Uterus (tissue), 3 donors: ENCODE measurements at regions not wholly inside any gene's neighbourhood (a gene's known extent, or its start where the extent isn't known, plus 50 kb on each side); places are given as distances from the start of the nearest gene placed in this dataset.

Experiments
- DNase-seq, 2 donors: peaks; one replicate each; pipeline ENCODE4 v3.0.0-alpha.2; 2019 to 2020
- H3K27ac ChIP-seq, 2 donors: fragments of 200-600 bp; sonication (generic); 1 replicate in 1 of 2; 2 replicates in 1 of 2; pipeline ENCODE4 v1.5.1; 2016 to 2018
- H3K27me3 ChIP-seq, 2 donors: fragments of 200-600 bp; sonication (generic); one replicate each; pipeline ENCODE4 v1.5.1; 2018 to 2019; ENCODE audit warnings: control low read depth in 1 of 2
- H3K36me3 ChIP-seq, 2 donors: fragments of 200-600 bp; sonication (generic); one replicate each; pipeline ENCODE4 v1.5.1; 2019; ENCODE audit warnings: control low read depth in 1 of 2
- H3K4me1 ChIP-seq, 2 donors: fragments of 200-600 bp; sonication (generic); one replicate each; pipeline ENCODE4 v1.5.1; 2018 to 2019; ENCODE audit warnings: control low read depth in 1 of 2
- H3K4me3 ChIP-seq, 2 donors: fragments of 200-600 bp; sonication (generic); 1 replicate in 1 of 2; 2 replicates in 1 of 2; pipeline ENCODE4 v1.5.1; 2018 to 2019; ENCODE audit warnings: mild to moderate bottlenecking in 1 of 2
- H3K9me3 ChIP-seq, 2 donors: fragments of 200-600 bp; sonication (generic); one replicate each; pipeline ENCODE4 v1.5.1; 2019; ENCODE audit warnings: control low read depth in 1 of 2
- POLR2A ChIP-seq, 2 donors: fragments of 450-650 bp; IDR thresholded peaks; one replicate each; pipeline ENCODE4 v1.6.1; 2016; ENCODE audit warnings: antibody characterized with exemption in 2 of 2, mild to moderate bottlenecking in 1 of 2, moderate library complexity in 1 of 2
- intact Hi-C: fragments of 100-400 bp; cut with DNase I; formaldehyde crosslinking; loops from one replicate; pipeline ENCODE4 v1.15.1; 2023; ENCODE audit warnings: low total_unique reads
- TF ChIP-seq, protein P1 (sequence below), 4 experiments: fragments of 200-600 bp in 2 of 4; fragments of 450-650 bp in 2 of 4; sonication (generic) in 2 of 4; IDR thresholded peaks; one replicate each; pipeline ENCODE4 v1.5.1; 2016 to 2019; ENCODE audit warnings: antibody characterized with exemption in 4 of 4, mild to moderate bottlenecking in 2 of 4, moderate library complexity in 1 of 4
- donor health status: DM: yes; HTN: yes; CAD: no.

DNA sequence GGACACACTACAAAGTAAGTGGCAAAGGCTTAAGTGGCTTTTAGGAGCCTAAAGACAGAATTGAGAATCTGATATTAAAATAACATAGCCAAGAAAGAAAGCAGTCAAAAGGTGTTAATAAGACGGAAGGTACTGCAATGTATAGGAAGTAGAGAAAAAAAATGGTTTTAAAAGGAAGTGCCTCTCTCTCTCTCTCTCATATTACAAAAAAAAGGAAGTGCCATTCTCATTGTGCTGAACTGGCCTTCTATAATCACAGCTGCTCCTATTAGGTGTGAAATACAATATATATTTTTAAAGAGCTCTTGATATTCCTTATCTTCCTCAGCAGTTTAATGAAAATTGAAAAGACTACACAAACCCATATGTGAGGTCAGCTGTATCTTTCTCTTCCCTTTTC, 199.4 kb upstream of the NPVF start:
- Histone ChIP-seq H3K27me3 (no peaks in the 10 kb centered on the region), H3K4me3 (no peak overlapping the region), H3K4me1 (peaks cover 0 to 11% of the 10 kb centered on the region in 2 donors), H3K27ac (no peak overlapping the region), H3K9me3 (no peaks in the 10 kb centered on the region), H3K36me3 (no peaks in the 10 kb centered on the region)
- intact Hi-C loops: no loop called here
- TF ChIP-seq, protein P1, sequence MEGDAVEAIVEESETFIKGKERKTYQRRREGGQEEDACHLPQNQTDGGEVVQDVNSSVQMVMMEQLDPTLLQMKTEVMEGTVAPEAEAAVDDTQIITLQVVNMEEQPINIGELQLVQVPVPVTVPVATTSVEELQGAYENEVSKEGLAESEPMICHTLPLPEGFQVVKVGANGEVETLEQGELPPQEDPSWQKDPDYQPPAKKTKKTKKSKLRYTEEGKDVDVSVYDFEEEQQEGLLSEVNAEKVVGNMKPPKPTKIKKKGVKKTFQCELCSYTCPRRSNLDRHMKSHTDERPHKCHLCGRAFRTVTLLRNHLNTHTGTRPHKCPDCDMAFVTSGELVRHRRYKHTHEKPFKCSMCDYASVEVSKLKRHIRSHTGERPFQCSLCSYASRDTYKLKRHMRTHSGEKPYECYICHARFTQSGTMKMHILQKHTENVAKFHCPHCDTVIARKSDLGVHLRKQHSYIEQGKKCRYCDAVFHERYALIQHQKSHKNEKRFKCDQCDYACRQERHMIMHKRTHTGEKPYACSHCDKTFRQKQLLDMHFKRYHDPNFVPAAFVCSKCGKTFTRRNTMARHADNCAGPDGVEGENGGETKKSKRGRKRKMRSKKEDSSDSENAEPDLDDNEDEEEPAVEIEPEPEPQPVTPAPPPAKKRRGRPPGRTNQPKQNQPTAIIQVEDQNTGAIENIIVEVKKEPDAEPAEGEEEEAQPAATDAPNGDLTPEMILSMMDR (IDR thresholded peaks at IDR 0.05): no peak
- no peak for DNase-seq

DNA sequence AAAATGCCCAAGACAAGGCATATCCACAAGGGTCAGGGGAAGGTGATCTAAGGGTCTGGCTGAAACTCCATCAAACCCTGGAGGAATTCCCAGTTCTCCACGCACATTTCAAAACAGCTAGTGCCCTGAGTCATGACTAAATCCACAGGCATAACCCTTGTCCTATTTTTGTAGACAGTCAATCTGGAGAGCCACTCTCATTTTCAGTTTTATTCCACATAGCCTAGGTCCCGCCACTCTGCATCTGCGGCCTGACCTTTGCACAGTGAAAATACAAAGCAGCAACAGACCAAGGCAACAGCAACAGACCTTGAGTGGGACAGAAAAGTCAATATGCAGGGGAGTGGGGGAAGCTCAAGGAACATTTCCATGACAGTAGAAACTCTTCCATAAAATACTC, 201.4 kb upstream of the NPVF start:
- H3K36me3 ChIP-seq: no peaks in the 10 kb centered on the region
- H3K27ac ChIP-seq: peak overlapping the region; percentile 50 to 77
- H3K4me3 ChIP-seq: no peak overlapping the region
- intact Hi-C loops: no loop called here
- no peaks in the 10 kb centered on the region for H3K27me3 ChIP-seq
- H3K4me1 ChIP-seq: peaks cover 0 to 11% of the 10 kb centered on the region in 2 donors
- DNase-seq: peak; percentile 41 to 68
- no peaks in the 10 kb centered on the region for H3K9me3 ChIP-seq
- no peak for TF ChIP-seq POLR2A (IDR thresholded peaks at IDR 0.05)
- TF ChIP-seq, protein P1 (IDR thresholded peaks at IDR 0.05): no peak

DNA sequence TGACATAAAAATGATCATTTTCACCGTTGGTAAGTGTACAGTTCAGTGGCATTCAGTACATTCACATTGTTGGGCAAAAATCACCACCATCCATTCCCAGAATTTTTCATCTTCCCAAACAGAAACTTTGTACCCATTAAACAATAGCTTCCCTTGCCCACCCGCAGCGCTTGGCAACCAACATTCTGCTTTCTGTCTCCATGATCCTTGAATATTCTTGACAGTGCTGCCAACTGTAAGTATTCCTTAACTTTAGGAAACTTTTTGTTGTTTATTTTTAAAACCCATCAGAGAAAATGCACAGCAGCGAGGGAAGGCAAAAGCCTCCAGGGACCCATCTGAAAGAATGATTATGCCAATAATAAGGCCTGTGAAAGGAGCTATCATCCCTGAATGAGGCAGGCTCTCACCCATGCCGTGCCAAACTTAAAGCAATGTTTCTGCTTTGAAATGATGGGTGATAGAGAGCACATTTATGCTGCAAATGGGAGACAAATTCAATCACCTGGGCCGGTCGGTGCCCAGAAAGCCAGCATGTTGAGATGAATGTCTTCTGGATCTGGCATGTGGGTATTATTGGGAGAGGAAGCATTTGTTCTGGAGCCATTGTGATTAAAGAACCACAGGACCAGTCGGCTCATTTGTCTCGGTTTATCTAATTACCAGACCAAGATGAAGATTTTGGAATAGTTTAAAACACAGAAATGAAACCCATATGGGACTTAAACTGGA, 202.1 kb upstream of the NPVF start:
- no peaks in the 10 kb centered on the region for H3K9me3 ChIP-seq
- TF ChIP-seq, protein P1 (IDR thresholded peaks at IDR 0.05): no peak
- no peak for TF ChIP-seq POLR2A (IDR thresholded peaks at IDR 0.05)
- intact Hi-C loops: no loop called here
- H3K27ac ChIP-seq: peak overlapping the region; percentile 50 to 77
- H3K27me3 ChIP-seq: no peaks in the 10 kb centered on the region
- H3K4me1 ChIP-seq: peaks cover 0 to 11% of the 10 kb centered on the region in 2 donors
- no peak for DNase-seq
- no peaks in the 10 kb centered on the region for H3K36me3 ChIP-seq
- H3K4me3 ChIP-seq: no peak overlapping the region

- no peak overlapping the region for H3K4me3 ChIP-seq
- H3K27ac ChIP-seq: peak overlapping the region; percentile 34 to 77
- intact Hi-C loops: no loop called here
- peak; percentile 39 to 75 for DNase-seq
- H3K27me3 ChIP-seq: no peaks in the 10 kb centered on the region
- TF ChIP-seq POLR2A (IDR thresholded peaks at IDR 0.05): no peak
- TF ChIP-seq, protein P1 (IDR thresholded peaks at IDR 0.05): no peak
- peaks cover 0 to 11% of the 10 kb centered on the region in 2 donors for H3K4me1 ChIP-seq
- no peaks in the 10 kb centered on the region for H3K9me3 ChIP-seq
- H3K36me3 ChIP-seq: no peaks in the 10 kb centered on the region
These were observed 203.7 kb upstream of the NPVF start for GRCh38 chr7:25431956-25432450.

DNA sequence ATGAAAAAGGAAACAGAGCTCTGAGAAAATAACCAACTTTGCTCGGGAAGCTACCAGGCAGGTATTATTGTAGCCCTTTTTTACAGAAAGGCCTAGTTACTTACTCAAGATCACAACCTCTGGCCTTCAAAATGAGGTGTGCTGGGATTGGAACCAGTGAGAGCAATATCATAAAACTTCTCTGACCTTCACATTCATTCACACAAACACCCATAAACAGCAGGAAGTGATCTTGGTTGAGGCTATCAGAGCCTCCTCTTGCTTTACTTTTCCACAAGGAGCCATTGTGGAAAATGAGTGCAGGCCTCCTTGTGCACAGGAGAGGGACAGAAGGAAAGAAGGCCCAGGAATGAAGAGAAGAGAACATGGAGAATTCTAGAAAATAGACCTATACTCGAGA, 204.5 kb upstream of the NPVF start:
- no peaks in the 10 kb centered on the region for H3K27me3 ChIP-seq
- no peak for DNase-seq
- intact Hi-C loops: no loop called here
- peak overlapping the region; percentile 34 to 77 for H3K27ac ChIP-seq
- no peak overlapping the region for H3K4me3 ChIP-seq
- H3K4me1 ChIP-seq: peaks cover 0 to 11% of the 10 kb centered on the region in 2 donors
- no peaks in the 10 kb centered on the region for H3K36me3 ChIP-seq
- no peaks in the 10 kb centered on the region for H3K9me3 ChIP-seq
- no peak for TF ChIP-seq POLR2A (IDR thresholded peaks at IDR 0.05)
- TF ChIP-seq, protein P1 (IDR thresholded peaks at IDR 0.05): no peak
